Ectodermal cell (in vitro differentiated cells): ENCODE measurements at regions not wholly inside any gene's neighbourhood (a gene's known extent, or its start where the extent isn't known, plus 50 kb on each side); places are given as distances from the start of the nearest gene placed in this dataset.

Experiments
- H3K27ac ChIP-seq: 2 replicates; pipeline ENCODE4 v1.7.0; 2013; ENCODE audit warnings: mild to moderate bottlenecking, low read depth, low read length; ENCODE audit not compliant: insufficient read depth, poor library complexity, severe bottlenecking
- H3K27me3 ChIP-seq: 2 replicates; pipeline ENCODE4 v1.7.0; 2013; ENCODE audit warnings: mild to moderate bottlenecking, low read length; ENCODE audit not compliant: insufficient read depth, control insufficient read depth, poor library complexity, severe bottlenecking
- H3K36me3 ChIP-seq: one replicate; pipeline ENCODE4 v1.7.0; 2013; ENCODE audit warnings: low read length; ENCODE audit not compliant: control insufficient read depth, insufficient read depth
- H3K4me1 ChIP-seq: one replicate; pipeline ENCODE4 v1.7.0; 2013; ENCODE audit warnings: low read length; ENCODE audit not compliant: control insufficient read depth, insufficient read depth
- H3K4me3 ChIP-seq: 2 replicates; pipeline ENCODE4 v1.7.0; 2013; ENCODE audit warnings: low read depth, low read length, control low read depth; ENCODE audit not compliant: insufficient read depth
- H3K9me3 ChIP-seq: 2 replicates; pipeline ENCODE4 v1.7.0; 2013; ENCODE audit warnings: mild to moderate bottlenecking, low read length, moderate library complexity; ENCODE audit not compliant: control insufficient read depth
- WGBS, 2 experiments: methylation state at CpG; one replicate each; pipeline ENCODE4 v1.1.7; 2013; ENCODE audit warnings: missing lambda C conversion rate in 2 of 2; 5-methylcytosine and 5-hydroxymethylcytosine counted together

DNA sequence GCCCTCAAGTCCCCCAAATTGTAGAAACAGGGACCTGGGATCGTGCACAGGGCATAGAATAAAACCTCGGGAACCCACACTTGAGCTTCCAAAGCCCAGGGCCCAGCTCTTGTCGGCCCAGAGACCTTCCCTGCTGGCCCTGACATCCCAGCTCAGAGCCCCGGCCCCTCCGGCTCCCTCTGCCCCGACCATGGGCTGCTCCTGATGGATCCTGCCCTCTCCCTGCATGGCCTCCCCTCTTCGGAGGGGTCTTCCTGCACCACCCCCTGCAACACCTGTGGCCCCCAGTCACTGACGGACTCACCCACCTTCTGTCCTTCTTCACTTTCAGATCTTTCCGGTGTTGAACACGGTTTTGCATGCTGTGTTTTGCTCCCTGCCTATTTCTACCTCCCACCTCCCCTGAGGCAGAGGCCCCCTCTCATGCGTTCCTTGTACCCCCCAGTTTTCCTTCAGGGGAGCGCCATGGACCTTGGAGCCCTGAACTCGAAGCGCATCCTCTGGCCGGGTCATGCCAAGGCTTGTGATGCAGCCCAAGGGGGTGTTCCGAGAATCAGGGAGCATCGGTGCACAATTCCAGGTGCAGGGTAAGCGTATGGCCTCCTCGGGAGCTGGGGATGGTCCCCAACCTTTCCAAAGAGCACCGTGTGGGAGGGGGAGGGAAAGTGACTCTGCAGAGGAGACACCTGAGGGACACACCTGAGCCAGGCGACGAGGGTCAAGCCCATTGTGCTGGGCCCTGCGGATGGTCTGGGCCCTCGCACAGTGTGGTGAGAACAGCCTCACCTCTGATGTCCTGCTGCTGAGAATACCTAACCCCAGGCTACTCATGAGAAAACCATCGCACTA is 666.4 kb downstream of the BRD1 start:
- no peak overlapping the region for H3K27ac ChIP-seq
- H3K9me3 ChIP-seq = no peaks in the 10 kb centered on the region
- no peaks in the 10 kb centered on the region for H3K27me3 ChIP-seq
- no peaks in the 10 kb centered on the region for H3K36me3 ChIP-seq
- WGBS, 2 experiments = 93 to 94% methylated on average over 25 of the region's 25 CpGs
- H3K4me3 ChIP-seq = no peak overlapping the region
- H3K4me1 ChIP-seq = no peaks in the 10 kb centered on the region

GRCh38 chr22:49160261-49161001 is 667.2 kb downstream of the BRD1 start:
- Histone ChIP-seq H3K27ac (no peak overlapping the region), H3K36me3 (no peaks in the 10 kb centered on the region), H3K4me1 (no peaks in the 10 kb centered on the region), H3K27me3 (no peaks in the 10 kb centered on the region), H3K4me3 (no peak overlapping the region), H3K9me3 (no peaks in the 10 kb centered on the region)
- 88 to 93% methylated on average over 17 to 19 of the region's 19 CpGs for WGBS, 2 experiments

- Histone ChIP-seq H3K9me3 (no peaks in the 10 kb centered on the region), H3K27ac (no peak overlapping the region), H3K27me3 (no peaks in the 10 kb centered on the region), H3K36me3 (no peaks in the 10 kb centered on the region), H3K4me3 (no peak overlapping the region), H3K4me1 (no peaks in the 10 kb centered on the region)
- WGBS, 2 experiments = 91 to 93% methylated on average over 10 of the region's 10 CpGs
Observed at GRCh38 chr22:49159711-49160110, 668.0 kb downstream of the BRD1 start.

DNA sequence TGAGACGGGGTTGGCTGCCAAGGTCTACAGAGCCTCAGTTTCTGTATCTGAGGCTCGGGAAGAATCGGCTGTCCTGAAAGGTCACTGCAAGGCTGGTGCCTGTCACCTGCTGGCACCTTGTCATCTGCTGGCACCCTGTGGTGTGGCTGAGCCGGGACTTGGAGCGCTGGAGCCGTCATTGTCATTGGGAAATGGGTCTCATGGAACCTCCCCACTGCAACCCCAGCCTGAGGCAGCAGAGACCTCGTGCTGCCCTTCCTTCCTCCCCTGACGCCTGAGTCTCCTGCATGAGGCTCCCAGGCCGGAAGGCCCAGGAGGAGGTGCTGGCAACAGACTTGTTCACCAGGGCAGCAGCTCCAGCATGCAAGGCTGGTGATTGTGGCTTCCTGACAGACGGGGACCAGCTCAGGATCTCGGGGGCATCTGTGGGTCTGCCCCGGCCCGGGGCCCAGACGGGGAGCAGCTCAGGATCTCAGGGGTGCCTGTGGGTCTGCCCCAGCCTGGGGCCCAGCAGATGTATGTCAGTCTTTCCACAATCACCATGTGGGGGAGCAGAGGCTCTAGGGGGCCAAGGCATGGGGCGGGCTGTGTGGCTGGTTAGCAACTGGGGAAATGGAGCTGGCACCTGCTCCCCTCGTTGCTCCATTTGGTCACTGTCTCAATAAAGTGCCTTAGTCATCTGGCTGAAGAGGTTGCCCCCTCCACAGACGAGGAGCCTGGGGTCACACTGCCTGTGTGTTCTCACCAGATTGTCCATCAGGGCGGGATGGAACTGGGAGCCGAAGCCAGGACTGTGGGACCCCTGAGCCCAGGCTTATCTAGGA is 668.7 kb downstream of the BRD1 start:
- WGBS, 2 experiments = 92 to 93% methylated on average over 19 of the region's 19 CpGs
- H3K27ac ChIP-seq = no peak overlapping the region
- H3K9me3 ChIP-seq = no peaks in the 10 kb centered on the region
- H3K4me3 ChIP-seq = no peak overlapping the region
- H3K36me3 ChIP-seq = no peaks in the 10 kb centered on the region
- H3K4me1 ChIP-seq = no peaks in the 10 kb centered on the region
- no peaks in the 10 kb centered on the region for H3K27me3 ChIP-seq

GRCh38 chr22:49157529-49158339 is 669.9 kb downstream of the BRD1 start:
- no peak overlapping the region for H3K27ac ChIP-seq
- 92 to 95% methylated on average over 20 of the region's 20 CpGs for WGBS, 2 experiments
- H3K4me1 ChIP-seq = peaks cover 7% of the 10 kb centered on the region
- H3K4me3 ChIP-seq = no peak overlapping the region
- H3K9me3 ChIP-seq = no peaks in the 10 kb centered on the region
- no peaks in the 10 kb centered on the region for H3K27me3 ChIP-seq
- no peaks in the 10 kb centered on the region for H3K36me3 ChIP-seq

GRCh38 chr22:49156662-49157285 is 670.9 kb downstream of the BRD1 start:
- H3K4me3 ChIP-seq = no peak overlapping the region
- H3K27me3 ChIP-seq = no peaks in the 10 kb centered on the region
- no peaks in the 10 kb centered on the region for H3K36me3 ChIP-seq
- H3K27ac ChIP-seq = no peak overlapping the region
- peaks cover 17% of the 10 kb centered on the region for H3K4me1 ChIP-seq
- 91 to 94% methylated on average over 17 of the region's 17 CpGs for WGBS, 2 experiments
- no peaks in the 10 kb centered on the region for H3K9me3 ChIP-seq

DNA sequence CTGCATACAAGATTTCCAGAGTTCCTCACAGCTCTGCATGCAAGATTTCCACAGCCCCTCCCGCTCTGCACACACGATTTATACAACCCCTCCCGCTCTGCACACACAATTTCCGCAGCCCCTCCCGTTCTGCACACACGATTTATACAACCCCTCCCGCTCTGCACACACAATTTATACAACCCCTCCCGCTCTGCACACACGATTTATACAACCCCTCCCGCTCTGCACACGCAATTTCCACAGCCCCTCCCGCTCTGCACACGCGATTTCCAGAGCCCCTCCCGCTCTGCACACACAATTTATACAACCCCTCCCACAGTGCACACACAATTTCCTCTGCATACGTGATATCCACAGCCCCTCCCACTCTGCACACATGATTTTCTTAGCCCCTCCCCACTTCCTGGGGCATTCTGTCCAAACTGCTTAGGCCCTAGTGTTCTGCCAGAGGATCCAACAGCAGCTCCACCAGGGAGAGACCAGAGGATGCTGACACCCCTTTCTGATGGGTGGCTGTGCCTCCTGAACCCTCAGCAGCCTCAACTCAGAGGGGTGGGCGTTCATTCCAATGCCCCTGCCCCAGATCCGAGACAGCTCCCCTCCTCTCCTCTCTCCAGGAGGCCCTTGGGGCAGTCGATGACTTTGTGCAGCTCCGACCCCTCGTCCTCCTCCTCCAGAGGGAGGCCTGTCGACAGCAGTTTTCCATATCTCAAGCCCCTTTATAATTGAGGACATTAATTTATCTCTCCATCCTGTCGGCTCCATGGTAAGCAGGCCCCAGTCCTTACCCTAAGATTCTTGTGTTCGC is 671.7 kb downstream of the BRD1 start:
- no peaks in the 10 kb centered on the region for H3K9me3 ChIP-seq
- 73 to 74% methylated on average over 24 of the region's 24 CpGs for WGBS, 2 experiments
- H3K36me3 ChIP-seq = no peaks in the 10 kb centered on the region
- no peak overlapping the region for H3K27ac ChIP-seq
- no peak overlapping the region for H3K4me3 ChIP-seq
- H3K4me1 ChIP-seq = peaks cover 22% of the 10 kb centered on the region
- H3K27me3 ChIP-seq = no peaks in the 10 kb centered on the region

- no peak overlapping the region for H3K27ac ChIP-seq
- no peaks in the 10 kb centered on the region for H3K27me3 ChIP-seq
- H3K9me3 ChIP-seq = no peaks in the 10 kb centered on the region
- no peaks in the 10 kb centered on the region for H3K36me3 ChIP-seq
- WGBS, 2 experiments = 90 to 92% methylated on average over 27 of the region's 27 CpGs
- no peak overlapping the region for H3K4me3 ChIP-seq
- H3K4me1 ChIP-seq = peaks cover 22% of the 10 kb centered on the region
Observed at GRCh38 chr22:49155039-49155769, 672.5 kb downstream of the BRD1 start.
